ENCODE measurements at regions not wholly inside any gene's neighbourhood (a gene's known extent, or its start where the extent isn't known, plus 50 kb on each side); places are given as distances from the start of the nearest gene placed in this dataset.

- Mint-ChIP-seq H3K4me1 (ENCODE audit: unreplicated experiment) (peaks cover 17% of the 10 kb centered on the region), H3K27ac (ENCODE audit: unreplicated experiment) (no peak overlapping the region), H3K36me3 (ENCODE audit: low read depth, unreplicated experiment) (peaks cover 3% of the 10 kb centered on the region), H3K9me3 (ENCODE audit: unreplicated experiment) (no peaks in the 10 kb centered on the region), H3K27me3 (ENCODE audit: unreplicated experiment) (peaks cover 9% of the 10 kb centered on the region), H3K4me3 (ENCODE audit: unreplicated experiment) (no peak overlapping the region)
- no peak for TF ChIP-seq CTCF (IDR thresholded peaks at IDR 0.05; ENCODE audit: unreplicated experiment)
- DNase-seq (ENCODE audit: low spot score) = no peak
These were observed 149.4 kb upstream of the MLN start for GRCh38 chr6:33953171-33953570.

GRCh38 chr6:33952016-33952415, 148.2 kb upstream of the MLN start:
- peaks cover 3% of the 10 kb centered on the region for H3K36me3 Mint-ChIP-seq (ENCODE audit: low read depth, unreplicated experiment)
- peaks cover 5% of the 10 kb centered on the region for H3K27me3 Mint-ChIP-seq (ENCODE audit: unreplicated experiment)
- no peak for TF ChIP-seq CTCF (IDR thresholded peaks at IDR 0.05; ENCODE audit: unreplicated experiment)

GRCh38 chr6:33950891-33951889, 147.4 kb upstream of the MLN start:
- no peak overlapping the region for H3K27ac Mint-ChIP-seq (ENCODE audit: unreplicated experiment)
- TF ChIP-seq CTCF (IDR thresholded peaks at IDR 0.05; ENCODE audit: unreplicated experiment) = no peak
- H3K9me3 Mint-ChIP-seq (ENCODE audit: unreplicated experiment) = no peaks in the 10 kb centered on the region
- H3K4me3 Mint-ChIP-seq (ENCODE audit: unreplicated experiment) = no peak overlapping the region
- H3K27me3 Mint-ChIP-seq (ENCODE audit: unreplicated experiment) = peaks cover 3% of the 10 kb centered on the region
- DNase-seq (ENCODE audit: low spot score) = no peak
- peaks cover 17% of the 10 kb centered on the region for H3K4me1 Mint-ChIP-seq (ENCODE audit: unreplicated experiment)
- H3K36me3 Mint-ChIP-seq (ENCODE audit: low read depth, unreplicated experiment) = peaks cover 3% of the 10 kb centered on the region

More at GRCh38 chr6:33952016-33952415, 148.2 kb upstream of the MLN start:
- no peak for DNase-seq (ENCODE audit: low spot score)
- Mint-ChIP-seq H3K4me3 (ENCODE audit: unreplicated experiment) (no peak overlapping the region), H3K4me1 (ENCODE audit: unreplicated experiment) (peaks cover 17% of the 10 kb centered on the region), H3K27ac (ENCODE audit: unreplicated experiment) (no peak overlapping the region), H3K9me3 (ENCODE audit: unreplicated experiment) (no peaks in the 10 kb centered on the region)

- TF ChIP-seq CTCF (IDR thresholded peaks at IDR 0.05; ENCODE audit: unreplicated experiment) = no peak
- no peak for DNase-seq (ENCODE audit: low spot score)
- Mint-ChIP-seq H3K4me1 (ENCODE audit: unreplicated experiment) (peaks cover 17% of the 10 kb centered on the region), H3K27me3 (ENCODE audit: unreplicated experiment) (peaks cover 3% of the 10 kb centered on the region), H3K27ac (ENCODE audit: unreplicated experiment) (no peak overlapping the region), H3K4me3 (ENCODE audit: unreplicated experiment) (no peak overlapping the region), H3K9me3 (ENCODE audit: unreplicated experiment) (no peaks in the 10 kb centered on the region), H3K36me3 (ENCODE audit: low read depth, unreplicated experiment) (peaks cover 3% of the 10 kb centered on the region)
These were observed 146.7 kb upstream of the MLN start for GRCh38 chr6:33950472-33950881.

- Mint-ChIP-seq H3K4me1 (ENCODE audit: unreplicated experiment) (peaks cover 17% of the 10 kb centered on the region), H3K9me3 (ENCODE audit: unreplicated experiment) (no peaks in the 10 kb centered on the region), H3K27ac (ENCODE audit: unreplicated experiment) (no peak overlapping the region), H3K4me3 (ENCODE audit: unreplicated experiment) (no peak overlapping the region), H3K36me3 (ENCODE audit: low read depth, unreplicated experiment) (peaks cover 3% of the 10 kb centered on the region), H3K27me3 (ENCODE audit: unreplicated experiment) (peaks cover 3% of the 10 kb centered on the region)
- no peak for TF ChIP-seq CTCF (IDR thresholded peaks at IDR 0.05; ENCODE audit: unreplicated experiment)
- no peak for DNase-seq (ENCODE audit: low spot score)
These were observed 146.2 kb upstream of the MLN start for GRCh38 chr6:33949877-33950435.

All from endothelial cell (in vitro differentiated cells).